NCI-H1105 treated with DMSO at 0.1 percent for 48 hours (cell line): ENCODE measurements at regions not wholly inside any gene's neighbourhood (a gene's known extent, or its start where the extent isn't known, plus 50 kb on each side); places are given as distances from the start of the nearest gene placed in this dataset.
A peak's percentile ranks its signal among the peaks of the same experiment; 100 is the strongest.

Source experiments
- DNase-seq: peaks from one replicate; lab custom pipeline; 2025; lab: John Stamatoyannopoulos, UW

GRCh38 chr2:30048636-30049175 lies 98.1 kb upstream of the YPEL5 start:
- DNase-seq: no peak

GRCh38 chr2:30055548-30055947 lies 91.3 kb upstream of the YPEL5 start:
- DNase-seq: no peak

- no peak for DNase-seq
These were observed 86.2 kb upstream of the YPEL5 start for GRCh38 chr2:30060562-30060961.

GRCh38 chr2:30068067-30068466 lies 78.7 kb upstream of the YPEL5 start:
- DNase-seq: no peak

- DNase-seq: peak; percentile 51
These were observed 74.5 kb upstream of the YPEL5 start for GRCh38 chr2:30072250-30072842.

GRCh38 chr2:30073523-30073922 lies 73.3 kb upstream of the YPEL5 start:
- no peak for DNase-seq

GRCh38 chr2:30074023-30074422 lies 72.8 kb upstream of the YPEL5 start:
- DNase-seq: no peak

- no peak for DNase-seq
These were observed 68.3 kb upstream of the YPEL5 start for GRCh38 chr2:30078521-30078920.

GRCh38 chr2:30084915-30085314 lies 61.9 kb upstream of the YPEL5 start:
- no peak for DNase-seq

GRCh38 chr2:30089171-30089570 lies 57.6 kb upstream of the YPEL5 start:
- no peak for DNase-seq

GRCh38 chr2:30095402-30095801 lies 51.4 kb upstream of the YPEL5 start:
- no peak for DNase-seq

- DNase-seq: no peak
These were observed 50.4 kb upstream of the YPEL5 start for GRCh38 chr2:30096451-30096850.
